Immature natural killer cell (primary cell): ENCODE measurements at regions not wholly inside any gene's neighbourhood (a gene's known extent, or its start where the extent isn't known, plus 50 kb on each side); places are given as distances from the start of the nearest gene placed in this dataset.
"Not testable (repeated sequence)": the region's sequence is repeated elsewhere in the genome, so short reads cannot be mapped to it uniquely, and the experiment has no call there.

Experiments used
- DNase-seq, 3 donors: peaks; one replicate each; pipeline ENCODE4 v3.0.0; 2022; ENCODE audit warnings: mixed read lengths in 1 of 3
- H3K27ac Mint-ChIP-seq, 6 donors: one replicate each; pipeline ENCODE4 v1.8.0; 2020; ENCODE audit warnings: mixed read lengths in 6 of 6, mild to moderate bottlenecking in 5 of 6, inconsistent platforms in 4 of 6, moderate library complexity in 3 of 6
- H3K27me3 Mint-ChIP-seq, 3 donors: one replicate each; pipeline ENCODE4 v1.8.0; 2020 to 2021; ENCODE audit warnings: low read depth in 3 of 3, mild to moderate bottlenecking in 3 of 3, mixed read lengths in 3 of 3, moderate library complexity in 3 of 3, inconsistent platforms in 1 of 3
- H3K36me3 Mint-ChIP-seq, 3 donors: one replicate each; pipeline ENCODE4 v1.8.0; 2020; ENCODE audit warnings: mixed read lengths in 3 of 3, inconsistent platforms in 2 of 3, mild to moderate bottlenecking in 2 of 3
- H3K4me1 Mint-ChIP-seq, 2 donors: one replicate each; pipeline ENCODE4 v1.8.0; 2020; ENCODE audit warnings: inconsistent platforms in 2 of 2, mild to moderate bottlenecking in 2 of 2, mixed read lengths in 2 of 2, moderate library complexity in 1 of 2
- H3K4me3 Mint-ChIP-seq, 5 donors: one replicate each; pipeline ENCODE4 v1.8.0; 2020; ENCODE audit warnings: mild to moderate bottlenecking in 5 of 5, mixed read lengths in 5 of 5, inconsistent platforms in 3 of 5, moderate library complexity in 3 of 5
- H3K9me3 Mint-ChIP-seq, 6 donors: one replicate each; pipeline ENCODE4 v1.8.0; 2020; ENCODE audit warnings: mild to moderate bottlenecking in 6 of 6, mixed read lengths in 6 of 6, inconsistent platforms in 4 of 6, moderate library complexity in 3 of 6

DNA sequence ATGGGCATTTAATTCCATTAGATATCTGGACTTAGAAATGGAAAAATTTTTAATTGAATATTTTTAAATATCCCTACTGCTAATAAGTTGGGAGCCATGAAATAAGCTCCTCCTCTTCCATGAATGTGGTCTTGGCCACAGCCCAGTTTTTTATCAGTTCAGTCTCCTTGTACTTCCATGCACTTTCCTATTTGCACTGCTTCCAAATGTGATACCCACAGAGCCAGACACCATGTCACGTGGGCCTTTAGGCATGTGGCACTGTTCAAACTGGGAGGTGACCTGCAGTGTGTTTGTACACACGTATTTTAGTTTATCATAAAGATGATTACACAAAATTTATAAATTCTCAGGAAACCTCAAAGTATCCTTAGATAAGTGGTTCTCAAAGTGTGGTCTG lies 80.1 kb upstream of the DGKG start:
- Mint-ChIP-seq H3K9me3 (no peaks in the 10 kb centered on the region), H3K27ac (no peak overlapping the region), H3K36me3 (no peaks in the 10 kb centered on the region), H3K27me3 (no peaks in the 10 kb centered on the region), H3K4me3 (no peak overlapping the region), H3K4me1 (no peaks in the 10 kb centered on the region)
- no peak for DNase-seq

- no peaks in the 10 kb centered on the region for H3K4me1 Mint-ChIP-seq
- no peak overlapping the region for H3K27ac Mint-ChIP-seq
- H3K9me3 Mint-ChIP-seq, result no peaks in the 10 kb centered on the region
- H3K4me3 Mint-ChIP-seq, result no peak overlapping the region
- DNase-seq, result no peak
- no peaks in the 10 kb centered on the region for H3K27me3 Mint-ChIP-seq
- H3K36me3 Mint-ChIP-seq, result no peaks in the 10 kb centered on the region
Measured at GRCh38 chr3:186440891-186441290, 78.9 kb upstream of the DGKG start.

DNA sequence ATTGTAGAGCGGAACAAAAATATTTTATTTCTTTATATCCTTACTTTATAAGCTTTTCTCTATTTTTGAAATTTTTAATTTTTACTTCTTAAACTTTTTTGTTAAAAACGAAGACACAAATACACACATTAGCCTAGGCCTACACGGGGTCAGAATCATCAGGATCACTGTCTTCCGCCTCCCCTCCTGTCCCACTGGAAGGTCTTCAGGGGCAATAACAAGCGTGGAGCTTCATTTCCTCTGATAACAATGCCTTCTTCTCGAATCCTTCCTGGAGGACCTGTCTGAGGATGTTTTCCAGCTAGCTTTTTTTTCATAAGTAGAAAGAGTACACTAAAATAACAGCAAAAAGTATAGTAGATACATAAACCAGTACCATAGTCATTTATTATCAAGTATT lies 77.7 kb upstream of the DGKG start:
- Mint-ChIP-seq H3K4me3 (no peak overlapping the region), H3K27me3 (no peaks in the 10 kb centered on the region), H3K4me1 (no peaks in the 10 kb centered on the region), H3K9me3 (no peaks in the 10 kb centered on the region), H3K27ac (no peak overlapping the region), H3K36me3 (no peaks in the 10 kb centered on the region)
- DNase-seq, result no peak

- H3K9me3 Mint-ChIP-seq, H3K4me3 Mint-ChIP-seq, H3K36me3 Mint-ChIP-seq, H3K4me1 Mint-ChIP-seq, H3K27ac Mint-ChIP-seq, H3K27me3 Mint-ChIP-seq, DNase-seq: not testable (repeated sequence)
Measured at GRCh38 chr3:186435332-186435731, 73.3 kb upstream of the DGKG start.

- DNase-seq, result no peak
- H3K4me1 Mint-ChIP-seq, result no peaks in the 10 kb centered on the region
- H3K4me3 Mint-ChIP-seq, result no peak overlapping the region
- no peaks in the 10 kb centered on the region for H3K9me3 Mint-ChIP-seq
- peaks cover 0 to 3% (median 0%) of the 10 kb centered on the region in 3 donors for H3K27me3 Mint-ChIP-seq
- H3K27ac Mint-ChIP-seq, result no peak overlapping the region
- no peaks in the 10 kb centered on the region for H3K36me3 Mint-ChIP-seq
Measured at GRCh38 chr3:186432944-186433732, 71.1 kb upstream of the DGKG start.

DNA sequence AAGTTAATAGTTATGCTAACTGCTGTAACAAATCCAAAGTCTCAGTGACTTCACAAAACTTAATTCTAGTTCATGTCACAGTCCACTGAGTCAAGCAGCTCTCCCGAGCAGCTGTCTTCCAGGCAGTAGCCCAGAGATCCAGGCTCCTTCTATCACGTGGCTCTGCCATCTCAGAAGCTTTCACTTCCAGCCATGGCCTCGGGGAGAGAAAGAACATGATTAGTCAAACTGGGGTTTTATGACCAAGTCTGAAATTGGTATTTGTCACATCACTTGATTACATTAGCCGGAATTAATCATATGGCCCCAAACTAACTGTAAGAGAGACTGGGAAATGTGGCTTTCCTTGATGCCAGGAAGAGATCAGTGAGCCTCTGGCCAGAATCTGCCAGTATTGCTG lies 70.2 kb upstream of the DGKG start:
- DNase-seq, result no peak
- peaks cover 0 to 3% (median 0%) of the 10 kb centered on the region in 3 donors for H3K27me3 Mint-ChIP-seq
- H3K9me3 Mint-ChIP-seq, result no peaks in the 10 kb centered on the region
- H3K4me1 Mint-ChIP-seq, result no peaks in the 10 kb centered on the region
- no peaks in the 10 kb centered on the region for H3K36me3 Mint-ChIP-seq
- H3K27ac Mint-ChIP-seq, result no peak overlapping the region
- no peak overlapping the region for H3K4me3 Mint-ChIP-seq

DNA sequence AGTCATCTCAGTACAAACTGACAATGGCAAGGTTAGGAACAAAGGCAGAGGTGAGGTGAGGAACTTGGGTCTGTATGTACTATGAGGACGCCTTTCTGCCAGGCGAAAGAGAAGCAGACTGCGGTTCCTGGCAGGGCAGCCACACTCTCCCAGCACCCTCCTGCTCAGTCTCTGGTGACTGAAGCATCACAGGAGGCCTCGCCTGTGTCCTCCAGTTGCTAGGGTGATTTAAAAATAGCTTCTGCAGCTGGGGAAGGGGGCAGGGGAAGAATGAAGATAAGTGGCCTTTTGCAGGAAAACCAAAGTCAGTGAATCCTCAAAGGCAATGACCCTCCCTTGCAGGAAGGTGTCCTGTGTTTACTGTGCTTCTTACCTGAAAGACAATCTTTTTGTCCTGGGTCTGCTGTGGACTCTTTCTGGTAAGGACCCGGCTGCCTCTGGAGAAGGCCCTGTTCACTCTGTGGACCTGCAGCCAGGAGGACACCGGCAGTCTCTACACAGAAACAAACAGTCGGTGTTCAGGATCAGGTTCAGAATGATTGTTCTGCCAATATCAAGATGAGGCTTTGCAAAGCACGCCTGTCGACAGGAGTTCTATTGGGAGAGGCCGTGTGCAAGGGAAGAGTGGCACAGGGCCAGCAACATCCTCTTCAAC lies 65.7 kb upstream of the DGKG start:
- H3K9me3 Mint-ChIP-seq, result no peaks in the 10 kb centered on the region
- H3K27ac Mint-ChIP-seq, result no peak overlapping the region
- no peaks in the 10 kb centered on the region for H3K36me3 Mint-ChIP-seq
- peaks cover 1 to 16% (median 3%) of the 10 kb centered on the region in 3 donors for H3K27me3 Mint-ChIP-seq
- H3K4me3 Mint-ChIP-seq, result no peak overlapping the region
- no peaks in the 10 kb centered on the region for H3K4me1 Mint-ChIP-seq
- no peak for DNase-seq

GRCh38 chr3:186425788-186426730 lies 64.0 kb upstream of the DGKG start:
- no peak overlapping the region for H3K27ac Mint-ChIP-seq
- H3K36me3 Mint-ChIP-seq, result no peaks in the 10 kb centered on the region
- no peaks in the 10 kb centered on the region for H3K9me3 Mint-ChIP-seq
- H3K4me3 Mint-ChIP-seq, result no peak overlapping the region
- H3K4me1 Mint-ChIP-seq, result no peaks in the 10 kb centered on the region
- no peak for DNase-seq
- peaks cover 1 to 16% (median 3%) of the 10 kb centered on the region in 3 donors for H3K27me3 Mint-ChIP-seq

DNA sequence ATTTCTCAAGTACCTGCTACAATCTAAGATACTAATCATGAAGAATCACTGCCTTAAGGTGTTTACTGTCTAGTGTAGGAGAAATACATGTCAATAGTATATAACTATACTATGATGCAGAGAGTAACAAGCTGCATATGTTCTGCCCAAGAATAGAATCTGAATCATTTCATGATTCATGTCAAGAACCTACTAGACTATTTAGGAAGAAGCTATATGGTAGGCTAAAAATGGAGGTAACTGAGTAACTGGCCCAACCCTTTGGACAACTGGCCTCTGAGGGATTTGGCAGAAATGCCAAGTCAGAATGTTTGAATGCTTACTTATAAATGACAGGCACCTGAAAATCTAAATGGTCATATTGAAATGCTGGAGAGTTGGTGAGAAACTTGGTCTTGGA lies 59.9 kb upstream of the DGKG start:
- Mint-ChIP-seq H3K27me3 (peaks cover 0 to 20% (median 1%) of the 10 kb centered on the region in 3 donors), H3K36me3 (no peaks in the 10 kb centered on the region), H3K9me3 (no peaks in the 10 kb centered on the region), H3K27ac (no peak overlapping the region), H3K4me3 (no peak overlapping the region), H3K4me1 (no peaks in the 10 kb centered on the region)
- no peak for DNase-seq

DNA sequence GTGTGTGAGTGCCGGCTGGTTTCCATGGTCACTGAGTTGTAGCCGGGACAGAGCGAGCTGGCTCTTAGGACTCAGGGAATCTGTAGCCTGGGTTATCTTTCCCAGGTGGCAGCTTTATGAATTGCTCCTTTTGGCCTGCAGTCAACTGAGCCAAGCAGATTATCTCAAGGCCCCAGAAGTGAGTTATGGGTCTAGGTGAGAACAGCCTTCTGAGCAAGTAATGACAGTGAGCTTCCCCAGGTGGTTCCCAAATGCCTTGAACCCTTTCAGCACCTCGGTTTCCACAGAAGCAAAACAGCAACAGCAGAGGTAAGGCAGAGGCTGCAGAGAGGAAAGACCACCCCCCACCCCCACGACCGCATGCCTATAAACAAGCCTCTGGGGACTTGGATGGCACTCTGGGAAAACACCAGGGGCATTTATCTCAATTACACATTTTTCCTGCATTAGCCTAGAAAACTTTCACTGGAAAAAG lies 56.7 kb upstream of the DGKG start:
- no peaks in the 10 kb centered on the region for H3K36me3 Mint-ChIP-seq
- no peaks in the 10 kb centered on the region for H3K9me3 Mint-ChIP-seq
- peaks cover 5 to 15% (median 5%) of the 10 kb centered on the region in 3 donors for H3K27me3 Mint-ChIP-seq
- no peak overlapping the region for H3K27ac Mint-ChIP-seq
- no peak overlapping the region for H3K4me3 Mint-ChIP-seq
- H3K4me1 Mint-ChIP-seq, result peaks cover 6 to 10% of the 10 kb centered on the region in 2 donors
- no peak for DNase-seq

DNA sequence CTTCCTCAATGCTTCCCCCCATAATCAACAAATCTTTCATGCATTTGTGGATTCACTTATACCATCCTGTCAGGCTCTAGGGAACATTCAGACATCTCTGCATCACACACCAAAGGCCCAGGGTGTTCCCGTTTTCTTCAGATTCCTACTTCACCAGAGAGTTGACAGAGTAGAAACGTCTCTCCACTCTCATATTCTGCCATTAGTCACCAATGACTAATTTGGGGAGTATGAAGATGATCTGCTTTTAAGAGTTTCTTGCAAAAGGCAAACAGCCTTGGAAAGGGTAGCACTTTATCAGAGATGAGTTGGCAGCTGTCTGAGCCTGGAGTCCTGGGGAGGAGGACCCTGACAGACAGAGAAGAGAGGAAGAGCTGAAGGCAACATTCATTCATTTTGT lies 55.8 kb upstream of the DGKG start:
- DNase-seq, result no peak
- Mint-ChIP-seq H3K36me3 (no peaks in the 10 kb centered on the region), H3K27me3 (peaks cover 5 to 15% (median 5%) of the 10 kb centered on the region in 3 donors), H3K4me1 (peaks cover 8 to 14% of the 10 kb centered on the region in 2 donors), H3K27ac (no peak overlapping the region), H3K4me3 (no peak overlapping the region), H3K9me3 (no peaks in the 10 kb centered on the region)

- Mint-ChIP-seq H3K27ac (no peak overlapping the region), H3K36me3 (no peaks in the 10 kb centered on the region), H3K27me3 (peaks cover 5 to 21% (median 6%) of the 10 kb centered on the region in 3 donors), H3K4me3 (no peak overlapping the region), H3K4me1 (peaks cover 8 to 14% of the 10 kb centered on the region in 2 donors), H3K9me3 (no peaks in the 10 kb centered on the region)
- DNase-seq, result no peak
Measured at GRCh38 chr3:186414735-186415419, 52.8 kb upstream of the DGKG start.

- H3K4me1 Mint-ChIP-seq, result peaks cover 8 to 14% of the 10 kb centered on the region in 2 donors
- H3K36me3 Mint-ChIP-seq, result no peaks in the 10 kb centered on the region
- peak overlapping the region; percentile 23 to 68 (median 57) for H3K4me3 Mint-ChIP-seq
- no peaks in the 10 kb centered on the region for H3K9me3 Mint-ChIP-seq
- peaks cover 5 to 23% (median 6%) of the 10 kb centered on the region in 3 donors for H3K27me3 Mint-ChIP-seq
- no peak for DNase-seq
- no peak overlapping the region for H3K27ac Mint-ChIP-seq
Measured at GRCh38 chr3:186413615-186414415, 51.8 kb upstream of the DGKG start.
